CD4-positive, alpha-beta T cell treated with Interleukin-15 for 4 hours (primary cell): ENCODE measurements at regions not wholly inside any gene's neighbourhood (a gene's known extent, or its start where the extent isn't known, plus 50 kb on each side); places are given as distances from the start of the nearest gene placed in this dataset.

ENCODE experiments used
- DNase-seq: peaks from one replicate; pipeline ENCODE4 v3.0.0-alpha.2; 2020; ENCODE audit warnings: low spot score

GRCh38 chr7:17234398-17235031, 63.9 kb upstream of the AHR start:
- DNase-seq, result peak; percentile 92

GRCh38 chr7:17236171-17236570, 62.3 kb upstream of the AHR start:
- DNase-seq, result no peak

- DNase-seq, result no peak
These were observed 61.8 kb upstream of the AHR start for GRCh38 chr7:17236603-17237002.

- no peak for DNase-seq
These were observed 59.4 kb upstream of the AHR start for GRCh38 chr7:17239046-17239445.

GRCh38 chr7:17239683-17240521, 58.5 kb upstream of the AHR start:
- DNase-seq, result no peak

- no peak for DNase-seq
These were observed 55.9 kb upstream of the AHR start for GRCh38 chr7:17242504-17242903.

- DNase-seq, result no peak
These were observed 53.7 kb upstream of the AHR start for GRCh38 chr7:17244786-17245185.

GRCh38 chr7:17247357-17247756, 51.1 kb upstream of the AHR start:
- DNase-seq, result no peak

GRCh38 chr7:17248527-17248926, 49.9 kb upstream of the AHR start:
- DNase-seq, result no peak
